GM10266 (cell line): ENCODE measurements at regions not wholly inside any gene's neighbourhood (a gene's known extent, or its start where the extent isn't known, plus 50 kb on each side); places are given as distances from the start of the nearest gene placed in this dataset.

Source experiments
- DNase-seq: peaks from one replicate; pipeline ENCODE4 v3.0.0; 2012; ENCODE audit errors: extremely low spot score
- CTCF ChIP-seq: IDR thresholded peaks from 2 replicates; pipeline ENCODE4 v1.5.1; 2012; ENCODE audit warnings: mild to moderate bottlenecking, low read depth; ENCODE audit not compliant: control insufficient read depth, insufficient read depth; ENCODE audit errors: missing control alignments

- TF ChIP-seq CTCF, result no peak
- DNase-seq, result no peak
These were observed 51.3 kb upstream of the FAM180A start for GRCh38 chr7:135799881-135800280.
